Transverse colon (tissue), 4 donors: ENCODE measurements at regions not wholly inside any gene's neighbourhood (a gene's known extent, or its start where the extent isn't known, plus 50 kb on each side); places are given as distances from the start of the nearest gene placed in this dataset.

Experiments used
- DNase-seq: peaks from one replicate; pipeline ENCODE4 v3.0.0-alpha.2; 2019
- H3K27ac ChIP-seq, 4 donors: fragments of 200-600 bp; sonication (generic); 2 replicates each; pipeline ENCODE4 v1.5.1; 2016 to 2018; ENCODE audit warnings: inconsistent platforms in 4 of 4
- H3K27me3 ChIP-seq: fragments of 200-600 bp; sonication (generic); 2 replicates; pipeline ENCODE4 v1.5.1; 2017; ENCODE audit warnings: inconsistent platforms
- H3K36me3 ChIP-seq, 4 donors: fragments of 200-600 bp; sonication (generic); 2 replicates each; pipeline ENCODE4 v1.5.1; 2017 to 2019; ENCODE audit warnings: inconsistent platforms in 4 of 4
- H3K4me1 ChIP-seq, 4 donors: fragments of 200-600 bp; sonication (generic); 2 replicates each; pipeline ENCODE4 v1.5.1; 2017 to 2020; ENCODE audit warnings: inconsistent platforms in 4 of 4
- H3K4me3 ChIP-seq, 4 donors: fragments of 200-600 bp; sonication (generic); 1 replicate in 1 of 4; 2 replicates in 3 of 4; pipeline versions ENCODE4 v1.5.1 to v1.6.1; 2017 to 2019; ENCODE audit warnings: inconsistent platforms in 4 of 4
- H3K9me3 ChIP-seq, 2 donors: fragments of 200-600 bp; sonication (generic); 2 replicates each; pipeline ENCODE4 v1.5.1; 2017 to 2019; ENCODE audit warnings: inconsistent platforms in 2 of 2
- CTCF ChIP-seq, 5 experiments: fragments of 200-600 bp in 3 of 5; fragments of 450-650 bp in 2 of 5; sonication (generic) in 3 of 5; IDR thresholded peaks; 1 replicate in 2 of 5; 2 replicates in 3 of 5; pipeline ENCODE4 v1.5.1; 2016 to 2017; ENCODE audit warnings: antibody characterized with exemption in 5 of 5, inconsistent platforms in 3 of 5, mild to moderate bottlenecking in 2 of 5, moderate library complexity in 1 of 5
- EP300 ChIP-seq: sonication (generic); formaldehyde crosslinking; IDR thresholded peaks from one replicate; pipeline ENCODE4 v1.6.1; 2017; ENCODE audit warnings: antibody characterized with exemption, low read depth
- POLR2A ChIP-seq: fragments of 450-650 bp; IDR thresholded peaks from one replicate; pipeline ENCODE4 v1.6.1; 2016; ENCODE audit warnings: antibody characterized with exemption, mild to moderate bottlenecking, moderate library complexity
- POLR2AphosphoS5 ChIP-seq, 3 donors: sonication (generic); formaldehyde crosslinking; IDR thresholded peaks; one replicate each; pipeline ENCODE4 v1.6.1; 2016; ENCODE audit warnings: antibody characterized with exemption in 3 of 3
- WGBS, 2 donors: methylation state at CpG; one replicate each; pipeline ENCODE4 v1.1.5; 2018; ENCODE audit warnings: low coverage in 1 of 2; 5-methylcytosine and 5-hydroxymethylcytosine counted together
- in situ Hi-C, 4 donors: fragments of 200-750 bp; cut with MboI; loops; one replicate each; pipeline versions ENCODE4 v1.15.0 to v1.15.1; 2017; ENCODE audit warnings: low sequenced_read_pairs in 3 of 4, low pct_ligation_motif_present in 1 of 4, low pct_unique_long_range_greater_than_20kb in 1 of 4
- intact Hi-C: fragments of 100-400 bp; cut with DNase I; formaldehyde crosslinking; loops from one replicate; pipeline ENCODE4 v1.15.1; 2023; ENCODE audit warnings: low total_unique reads

GRCh38 chr3:87076946-87077345 is 86.0 kb upstream of the VGLL3 start:
- H3K27ac ChIP-seq, result no peak overlapping the region
- TF ChIP-seq CTCF (IDR thresholded peaks at IDR 0.05) (no peak), POLR2A (no peak), POLR2AphosphoS5 (IDR thresholded peaks at IDR 0.05) (no peak)
- in situ Hi-C loops, result loop anchor here in 3 of 4 donors (25.0 kb wide), 1 partner anchor 290 kb away; no protein-coding TSS in a partner anchor
- H3K9me3 ChIP-seq, result no peaks in the 10 kb centered on the region
- no peaks in the 10 kb centered on the region for H3K36me3 ChIP-seq
- no peaks in the 10 kb centered on the region for H3K4me1 ChIP-seq
- intact Hi-C loops, result no loop called here
- no peak overlapping the region for H3K4me3 ChIP-seq
- no peaks in the 10 kb centered on the region for H3K27me3 ChIP-seq
- 22 to 34% methylated on average over 3 of the region's 3 CpGs for WGBS, 2 donors
- no peak for DNase-seq

GRCh38 chr3:87073496-87074145 is 82.7 kb upstream of the VGLL3 start:
- DNase-seq, result no peak
- in situ Hi-C loops (no loop called here), intact Hi-C loops (no loop called here)
- no peak for TF ChIP-seq POLR2A
- no peak for TF ChIP-seq POLR2AphosphoS5 (IDR thresholded peaks at IDR 0.05)
- no peak for TF ChIP-seq CTCF (IDR thresholded peaks at IDR 0.05)
- no peak overlapping the region for H3K4me3 ChIP-seq
- no peaks in the 10 kb centered on the region for H3K27me3 ChIP-seq
- no peaks in the 10 kb centered on the region for H3K4me1 ChIP-seq
- no peaks in the 10 kb centered on the region for H3K9me3 ChIP-seq
- H3K27ac ChIP-seq, result no peak overlapping the region
- no peaks in the 10 kb centered on the region for H3K36me3 ChIP-seq
- WGBS, 2 donors, result 78 to 81% methylated on average over 7 of the region's 7 CpGs

- Histone ChIP-seq H3K27ac (no peak overlapping the region), H3K27me3 (no peaks in the 10 kb centered on the region), H3K9me3 (no peaks in the 10 kb centered on the region), H3K36me3 (no peaks in the 10 kb centered on the region), H3K4me3 (no peak overlapping the region), H3K4me1 (no peaks in the 10 kb centered on the region)
- intact Hi-C loops, result no loop called here
- no peak for TF ChIP-seq POLR2AphosphoS5 (IDR thresholded peaks at IDR 0.05)
- no peak for TF ChIP-seq EP300
- TF ChIP-seq POLR2A, result no peak
- no peak for TF ChIP-seq CTCF (IDR thresholded peaks at IDR 0.05)
- DNase-seq, result no peak
- in situ Hi-C loops, result no loop called here
Observed at GRCh38 chr3:87072446-87072845, 81.5 kb upstream of the VGLL3 start.

DNA sequence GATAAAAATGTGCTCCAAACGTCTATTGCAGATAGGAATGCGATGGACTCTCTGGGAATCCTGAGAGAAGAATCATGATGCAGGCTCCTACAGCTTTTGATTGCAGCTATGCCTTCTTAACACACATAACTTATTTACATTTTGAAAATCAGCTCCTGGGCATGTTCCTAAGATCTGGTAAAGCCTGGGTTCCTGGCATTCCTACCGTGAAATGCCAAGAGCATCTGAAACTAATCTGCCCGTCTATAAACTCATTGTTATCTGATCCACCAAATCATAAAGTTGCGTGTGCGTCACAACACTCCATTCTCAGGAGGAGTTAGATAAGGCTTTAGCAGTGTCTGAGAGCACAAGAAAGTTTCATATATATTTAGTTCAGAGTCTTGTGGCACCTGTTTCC is 79.0 kb upstream of the VGLL3 start:
- H3K4me3 ChIP-seq, result no peak overlapping the region
- H3K27me3 ChIP-seq, result no peaks in the 10 kb centered on the region
- in situ Hi-C loops (no loop called here), intact Hi-C loops (no loop called here)
- no peaks in the 10 kb centered on the region for H3K9me3 ChIP-seq
- H3K27ac ChIP-seq, result no peak overlapping the region
- 49% methylated on average over 6 of the region's 6 CpGs for WGBS, 2 donors
- H3K4me1 ChIP-seq, result no peaks in the 10 kb centered on the region
- DNase-seq, result no peak
- H3K36me3 ChIP-seq, result no peaks in the 10 kb centered on the region
- TF ChIP-seq CTCF (IDR thresholded peaks at IDR 0.05) (no peak), EP300 (no peak), POLR2A (no peak), POLR2AphosphoS5 (IDR thresholded peaks at IDR 0.05) (no peak)
